GM12892 (cell line): ENCODE measurements at regions not wholly inside any gene's neighbourhood (a gene's known extent, or its start where the extent isn't known, plus 50 kb on each side); places are given as distances from the start of the nearest gene placed in this dataset.
"Not testable (repeated sequence)": the region's sequence is repeated elsewhere in the genome, so short reads cannot be mapped to it uniquely, and the experiment has no call there.

ENCODE experiments used
- DNase-seq: peaks from one replicate; pipeline ENCODE4 v3.0.0; 2011; ENCODE audit not compliant: insufficient read length
- FAIRE-seq: peaks from 2 replicates; lab custom pipeline; 2011; peaks lifted over from hg19 to GRCh38; lab: Jason Lieb, UNC
- POLR2A ChIP-seq: IDR thresholded peaks from 2 replicates; pipeline ENCODE4 v1.6.1; 2011; ENCODE audit warnings: low read depth, low read length, control low read depth
- POLR2AphosphoS5 ChIP-seq: IDR thresholded peaks from 2 replicates; pipeline ENCODE4 v1.6.1; 2011; ENCODE audit warnings: low read depth, low read length, control low read depth
- TAF1 ChIP-seq: IDR thresholded peaks from 2 replicates; pipeline ENCODE4 v1.6.1; 2011; ENCODE audit warnings: low read depth, mild to moderate bottlenecking, control low read depth, low read length, borderline replicate concordance

GRCh38 chr21:41611966-41612606 is 104.1 kb upstream of the TMPRSS2 start:
- FAIRE-seq (no peak), DNase-seq (no peak)
- TF ChIP-seq POLR2AphosphoS5: no peak
- no peak for TF ChIP-seq TAF1
- no peak for TF ChIP-seq POLR2A

- FAIRE-seq: no peak
Measured at GRCh38 chr21:41611441-41611840, 103.5 kb upstream of the TMPRSS2 start.

GRCh38 chr21:41610840-41611115 is 102.8 kb upstream of the TMPRSS2 start:
- DNase-seq, FAIRE-seq: not testable (repeated sequence)

More at GRCh38 chr21:41611441-41611840, 103.5 kb upstream of the TMPRSS2 start:
- no peak for TF ChIP-seq TAF1
- TF ChIP-seq POLR2AphosphoS5: no peak
- no peak for TF ChIP-seq POLR2A
- no peak for DNase-seq

GRCh38 chr21:41610042-41610839 is 102.3 kb upstream of the TMPRSS2 start:
- peak; percentile 24 for FAIRE-seq
- no peak for DNase-seq
- TF ChIP-seq TAF1 (no peak), POLR2AphosphoS5 (no peak), POLR2A (no peak)

GRCh38 chr21:41606706-41607105 is 98.7 kb upstream of the TMPRSS2 start:
- DNase-seq: no peak
- FAIRE-seq: no peak
- TF ChIP-seq POLR2AphosphoS5 (no peak), POLR2A (no peak), TAF1 (no peak)

- FAIRE-seq (no peak), DNase-seq (no peak)
- no peak for TF ChIP-seq POLR2AphosphoS5
- no peak for TF ChIP-seq POLR2A
Measured at GRCh38 chr21:41605934-41606285, 98.0 kb upstream of the TMPRSS2 start.

- DNase-seq (no peak), FAIRE-seq (no peak)
- no peak for TF ChIP-seq TAF1
- TF ChIP-seq POLR2A: no peak
- TF ChIP-seq POLR2AphosphoS5: no peak
Measured at GRCh38 chr21:41605178-41605933, 97.4 kb upstream of the TMPRSS2 start.

- FAIRE-seq (no peak), DNase-seq (no peak)
- TF ChIP-seq POLR2AphosphoS5: no peak
- TF ChIP-seq TAF1: no peak
Measured at GRCh38 chr21:41604583-41605041, 96.7 kb upstream of the TMPRSS2 start.

- DNase-seq (no peak), FAIRE-seq (no peak)
- TF ChIP-seq TAF1 (no peak), POLR2AphosphoS5 (no peak), POLR2A (no peak)
Measured at GRCh38 chr21:41603476-41603875, 95.5 kb upstream of the TMPRSS2 start.

- FAIRE-seq: no peak
- TF ChIP-seq POLR2A: no peak
- DNase-seq: no peak
Measured at GRCh38 chr21:41602531-41602930, 94.6 kb upstream of the TMPRSS2 start.

- FAIRE-seq (no peak), DNase-seq (no peak)
- TF ChIP-seq TAF1 (no peak), POLR2A (no peak), POLR2AphosphoS5 (no peak)
Measured at GRCh38 chr21:41601573-41602368, 93.8 kb upstream of the TMPRSS2 start.
